WTC11 (cell line): ENCODE measurements at regions not wholly inside any gene's neighbourhood (a gene's known extent, or its start where the extent isn't known, plus 50 kb on each side); places are given as distances from the start of the nearest gene placed in this dataset.

ENCODE experiments used
- ATAC-seq: fragments of 200-7000 bp; cut with Tn5 transposase; 2 replicates; pipeline ENCODE4 v1.10.0; 2021; ENCODE audit warnings: mild to moderate bottlenecking, moderate library complexity
- CTCF ChIA-PET: fragments of 300-600 bp; sonication (Branson Sonifier 250); formaldehyde crosslinking; loops from one replicate; lab custom pipeline; 2021; ENCODE audit warnings: antibody characterized with exemption; lab: Charles Lee
- POLR2A ChIA-PET: fragments of 350-600 bp; sonication (Branson Sonifier 250); formaldehyde crosslinking; loops from one replicate; lab custom pipeline; 2021; ENCODE audit warnings: antibody characterized with exemption; lab: Charles Lee
- DNase-seq: peaks from one replicate; pipeline ENCODE4 v3.0.0; 2021; ENCODE audit warnings: low spot score
- H3K27ac Mint-ChIP-seq: 2 replicates; pipeline ENCODE4 v1.8.0; 2021; ENCODE audit warnings: mixed read lengths
- H3K27me3 Mint-ChIP-seq: 2 replicates; pipeline ENCODE4 v1.8.0; 2021; ENCODE audit warnings: low read depth, mild to moderate bottlenecking, moderate library complexity, mixed read lengths
- H3K36me3 Mint-ChIP-seq: 2 replicates; pipeline ENCODE4 v1.8.0; 2021; ENCODE audit warnings: mixed read lengths
- H3K4me1 Mint-ChIP-seq: 2 replicates; pipeline ENCODE4 v1.8.0; 2022; ENCODE audit warnings: mixed read lengths
- H3K4me3 Mint-ChIP-seq: 2 replicates; pipeline ENCODE4 v1.8.0; 2021; ENCODE audit warnings: mild to moderate bottlenecking, moderate library complexity, mixed read lengths
- H3K9me3 Mint-ChIP-seq: 2 replicates; pipeline ENCODE4 v1.8.0; 2021; ENCODE audit warnings: mixed read lengths
- ATF6 ChIP-seq: sonication (generic); formaldehyde crosslinking; IDR thresholded peaks from 2 replicates; pipeline ENCODE4 v1.8.1; 2023; ENCODE audit warnings: mild to moderate bottlenecking, missing genetic modification reagents
- E2F1 ChIP-seq: sonication (generic); formaldehyde crosslinking; IDR thresholded peaks from 2 replicates; pipeline ENCODE4 v1.8.0; 2022; ENCODE audit warnings: mild to moderate bottlenecking, missing genetic modification reagents
- FOXP1 ChIP-seq: sonication (generic); formaldehyde crosslinking; IDR thresholded peaks from 2 replicates; pipeline ENCODE4 v1.8.0; 2022; ENCODE audit warnings: missing genetic modification reagents, mild to moderate bottlenecking, moderate library complexity, borderline replicate concordance
- HMGXB4 ChIP-seq: sonication (generic); formaldehyde crosslinking; IDR thresholded peaks from 2 replicates; pipeline ENCODE4 v1.8.1; 2023; ENCODE audit warnings: mild to moderate bottlenecking, moderate library complexity, missing genetic modification reagents
- JUN ChIP-seq: sonication (generic); formaldehyde crosslinking; IDR thresholded peaks from 2 replicates; pipeline ENCODE4 v1.8.0; 2023; ENCODE audit warnings: mild to moderate bottlenecking, missing genetic modification reagents
- KAT7 ChIP-seq: sonication (generic); formaldehyde crosslinking; IDR thresholded peaks from 2 replicates; pipeline ENCODE4 v1.8.1; 2023; ENCODE audit warnings: missing genetic modification reagents, mild to moderate bottlenecking, borderline replicate concordance
- NFE2L1 ChIP-seq: sonication (generic); formaldehyde crosslinking; IDR thresholded peaks from 2 replicates; pipeline ENCODE4 v1.8.1; 2023; ENCODE audit warnings: missing genetic modification reagents
- RORB ChIP-seq: fragments of 250-450 bp; sonication (Bioruptor Pico); IDR thresholded peaks from 2 replicates; pipeline ENCODE4 v1.9.0; 2021; ENCODE audit warnings: mild to moderate bottlenecking
- SP1 ChIP-seq: sonication (generic); formaldehyde crosslinking; conservative IDR thresholded peaks from 2 replicates; pipeline ENCODE4 v1.8.1; 2022; ENCODE audit warnings: missing genetic modification reagents
- STAT6 ChIP-seq: sonication (generic); formaldehyde crosslinking; conservative IDR thresholded peaks from 2 replicates; pipeline ENCODE4 v1.8.1; 2023; ENCODE audit warnings: mild to moderate bottlenecking, low read depth, missing genetic modification reagents, moderate library complexity
- TCF7 ChIP-seq: sonication (generic); formaldehyde crosslinking; IDR thresholded peaks from 2 replicates; pipeline ENCODE4 v1.8.0; 2022; ENCODE audit warnings: mild to moderate bottlenecking, low read depth, missing genetic modification reagents, moderate library complexity
- TEAD4 ChIP-seq: sonication (generic); formaldehyde crosslinking; IDR thresholded peaks from 2 replicates; pipeline ENCODE4 v1.8.0; 2022; ENCODE audit warnings: mild to moderate bottlenecking, missing genetic modification reagents
- ZMAT4 ChIP-seq: fragments of 250-450 bp; sonication (Bioruptor Pico); IDR thresholded peaks from 2 replicates; pipeline ENCODE4 v1.9.0; 2021; ENCODE audit warnings: mild to moderate bottlenecking
- ZNF532 ChIP-seq: fragments of 250-450 bp; sonication (Bioruptor Pico); IDR thresholded peaks from 2 replicates; pipeline ENCODE4 v1.9.0; 2021; ENCODE audit warnings: mild to moderate bottlenecking, borderline replicate concordance
- ZSCAN18 ChIP-seq: fragments of 250-450 bp; sonication (Bioruptor Pico); IDR thresholded peaks from 2 replicates; pipeline ENCODE4 v2.1.2; 2022; ENCODE audit warnings: mild to moderate bottlenecking, moderate library complexity

- no peak for TF ChIP-seq NFE2L1 (CRISPR knock-in tag)
- TF ChIP-seq ZMAT4 (CRISPR knock-in tag) = no peak
- TF ChIP-seq TEAD4 = no peak
- TF ChIP-seq SP1 (CRISPR knock-in tag) = no peak
- TF ChIP-seq JUN (CRISPR knock-in tag) = no peak
- no peak for TF ChIP-seq FOXP1 (CRISPR knock-in tag)
- TF ChIP-seq TCF7 (CRISPR knock-in tag) = no peak
- TF ChIP-seq KAT7 (CRISPR knock-in tag) = no peak
- TF ChIP-seq HMGXB4 (CRISPR knock-in tag) = no peak
- no peak for TF ChIP-seq STAT6 (CRISPR knock-in tag)
- no peak for TF ChIP-seq ATF6 (CRISPR knock-in tag)
- TF ChIP-seq, all 79 proteins: peak for 0
Measured at GRCh38 chr11:93082900-93083299, 113.4 kb downstream of the MTNR1B start (continued).

GRCh38 chr11:93084727-93085505, 112.9 kb downstream of the SLC36A4 start:
- ATAC-seq (no peak), DNase-seq (no peak)
- no peak overlapping the region for H3K4me3 Mint-ChIP-seq
- no peaks in the 10 kb centered on the region for H3K27me3 Mint-ChIP-seq
- ChIA-PET POLR2A (no interaction called here), CTCF (interaction anchor here (0.7 to 1.5 kb wide), 2 partner anchors 8 to 29 kb away, joined by 3 to 6 read pairs; no protein-coding TSS in a partner anchor)
- no peaks in the 10 kb centered on the region for H3K36me3 Mint-ChIP-seq
- TF ChIP-seq NFE2L1 (CRISPR knock-in tag) (no peak), RORB (CRISPR knock-in tag) (no peak)
- no peak overlapping the region for H3K27ac Mint-ChIP-seq
- H3K9me3 Mint-ChIP-seq = no peaks in the 10 kb centered on the region
- peaks cover 31% of the 10 kb centered on the region for H3K4me1 Mint-ChIP-seq

- Mint-ChIP-seq H3K9me3 (peaks cover 14% of the 10 kb centered on the region), H3K27ac (peak overlapping the region; percentile 75; the same call in 1 of the 2 replicates), H3K4me3 (no peak overlapping the region), H3K27me3 (no peaks in the 10 kb centered on the region), H3K36me3 (peaks cover 7% of the 10 kb centered on the region; the same call in 1 of the 2 replicates), H3K4me1 (peaks cover 21% of the 10 kb centered on the region)
- CTCF ChIA-PET = interaction anchor here (0.6 to 2.0 kb wide), 17 partner anchors 9 to 456 kb away, joined by 3 to 8 read pairs (median 3); partner anchors contain the start of gene SLC36A4
- DNase-seq (peak; percentile 19), ATAC-seq (peak; percentile 99)
- POLR2A ChIA-PET = no interaction called here
- TF ChIP-seq ZNF532 = no peak
- no peak for TF ChIP-seq E2F1 (CRISPR knock-in tag)
- TF ChIP-seq ZSCAN18 (CRISPR knock-in tag) = 0 out of 2 replicates have a peak, but pooled peaks have one; percentile 24
Measured at GRCh38 chr11:93089474-93090102, 108.2 kb downstream of the SLC36A4 start.
